ENCODE measurements at regions not wholly inside any gene's neighbourhood (a gene's known extent, or its start where the extent isn't known, plus 50 kb on each side); places are given as distances from the start of the nearest gene placed in this dataset.
"Not testable (repeated sequence)": the region's sequence is repeated elsewhere in the genome, so short reads cannot be mapped to it uniquely, and the experiment has no call there.

DNA sequence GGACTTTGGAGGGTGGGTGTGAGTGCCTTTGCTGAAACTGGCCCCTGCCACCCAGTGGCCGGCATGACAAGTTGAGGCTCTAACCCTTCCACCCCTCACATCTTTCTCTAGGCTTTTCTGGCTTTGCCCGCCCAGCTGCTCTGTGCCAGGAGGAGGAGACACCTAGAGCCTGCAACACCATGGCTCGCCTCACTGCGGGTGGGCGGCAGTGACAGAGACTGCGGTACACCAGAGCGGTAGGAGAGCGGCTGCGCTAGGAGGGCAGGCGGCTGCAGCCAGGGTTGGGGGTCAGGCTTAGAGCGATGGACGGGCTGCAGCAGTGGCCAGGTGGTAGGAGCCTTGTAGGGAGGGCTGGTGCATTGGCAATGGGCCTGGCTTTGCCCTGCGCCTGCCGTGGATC lies 1556.9 kb downstream of the RPIA start:
- H3K4me3 Mint-ChIP-seq; H3K27me3 Mint-ChIP-seq; H3K9me3 Mint-ChIP-seq; H3K27ac Mint-ChIP-seq; H3K36me3 Mint-ChIP-seq (ENCODE audit: low read depth); H3K4me1 Mint-ChIP-seq (ENCODE audit: low read depth): not testable (repeated sequence)

- not testable (repeated sequence) for H3K27ac Mint-ChIP-seq, H3K27me3 Mint-ChIP-seq
Observed at GRCh38 chr2:90250350-90250749, 1558.9 kb downstream of the RPIA start.

DNA sequence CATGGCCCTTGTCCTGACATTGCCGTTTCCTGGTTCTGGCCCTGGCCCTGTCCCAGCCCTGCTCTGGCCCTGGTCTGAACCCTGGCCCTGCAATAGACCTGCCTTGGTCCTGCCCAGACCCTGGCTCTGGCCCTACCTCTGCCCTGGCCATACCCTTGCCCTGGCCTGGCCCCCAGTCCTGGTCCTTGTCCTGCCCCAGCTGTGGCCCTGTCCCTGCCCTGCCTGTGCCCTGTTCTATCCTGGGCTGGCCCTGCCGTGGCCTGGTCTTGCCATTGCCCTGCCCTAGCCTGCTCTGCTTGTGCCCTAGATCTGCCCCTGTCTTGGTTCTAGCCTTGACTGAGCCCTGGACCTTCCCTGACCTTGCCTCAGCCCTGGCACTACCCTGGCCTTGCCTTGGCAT lies 1560.1 kb downstream of the RPIA start:
- H3K36me3 Mint-ChIP-seq (ENCODE audit: low read depth); H3K27ac Mint-ChIP-seq; H3K4me1 Mint-ChIP-seq (ENCODE audit: low read depth); H3K27me3 Mint-ChIP-seq; H3K4me3 Mint-ChIP-seq: not testable (repeated sequence)
- peaks cover 11% of the 10 kb centered on the region for H3K9me3 Mint-ChIP-seq

More at GRCh38 chr2:90250350-90250749, 1558.9 kb downstream of the RPIA start:
- H3K4me1 Mint-ChIP-seq (ENCODE audit: low read depth); H3K4me3 Mint-ChIP-seq; H3K36me3 Mint-ChIP-seq (ENCODE audit: low read depth); H3K9me3 Mint-ChIP-seq: not testable (repeated sequence)

DNA sequence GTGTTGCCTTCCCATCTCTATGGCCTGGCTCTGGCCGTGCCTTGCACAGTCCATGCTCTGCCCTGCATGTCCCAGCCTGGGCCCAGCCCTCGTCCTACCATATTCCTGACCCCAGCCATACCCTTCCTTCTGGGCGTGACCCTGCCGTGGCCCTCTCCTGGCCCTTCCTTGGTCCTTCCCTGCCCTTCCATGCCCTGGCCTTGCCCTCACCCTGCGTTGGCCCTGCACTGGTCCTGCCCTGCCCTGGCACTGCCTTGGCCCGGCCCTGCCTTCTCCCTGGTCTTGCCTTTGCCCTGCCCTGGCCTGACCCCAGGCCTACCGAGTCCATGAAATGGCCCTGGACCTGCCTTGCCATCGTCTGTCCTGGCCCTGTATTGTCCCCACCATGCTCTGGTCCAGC lies 1561.8 kb downstream of the RPIA start:
- peaks cover 28% of the 10 kb centered on the region for H3K9me3 Mint-ChIP-seq
- H3K4me3 Mint-ChIP-seq; H3K27ac Mint-ChIP-seq; H3K27me3 Mint-ChIP-seq; H3K4me1 Mint-ChIP-seq (ENCODE audit: low read depth); H3K36me3 Mint-ChIP-seq (ENCODE audit: low read depth): not testable (repeated sequence)

DNA sequence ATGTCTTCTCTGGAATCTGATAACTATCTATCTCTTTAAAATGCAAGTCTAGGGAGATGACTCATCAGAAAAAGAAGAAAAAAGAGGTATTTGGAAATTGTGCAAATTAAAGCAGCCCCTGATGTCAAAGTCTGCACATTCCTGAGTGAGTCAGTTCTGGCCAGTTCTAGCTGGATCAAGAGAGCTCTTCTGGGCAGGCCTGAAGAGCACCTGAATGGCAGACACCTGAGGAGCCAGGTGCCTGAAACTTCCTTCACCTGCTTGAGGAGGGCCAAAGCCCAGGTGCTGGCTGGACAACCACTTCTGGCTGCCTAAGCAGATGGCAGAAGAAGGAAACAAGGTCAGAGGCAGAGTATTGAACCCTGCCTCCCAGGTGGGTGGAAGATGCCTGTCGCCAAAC lies 1575.4 kb downstream of the RPIA start:
- not testable (repeated sequence) for H3K36me3 Mint-ChIP-seq (ENCODE audit: low read depth); H3K27me3 Mint-ChIP-seq; H3K27ac Mint-ChIP-seq; H3K9me3 Mint-ChIP-seq; H3K4me1 Mint-ChIP-seq (ENCODE audit: low read depth); H3K4me3 Mint-ChIP-seq

GRCh38 chr2:90287751-90288150 lies 1596.3 kb downstream of the RPIA start:
- H3K27ac Mint-ChIP-seq; H3K9me3 Mint-ChIP-seq; H3K36me3 Mint-ChIP-seq (ENCODE audit: low read depth); H3K4me3 Mint-ChIP-seq; H3K4me1 Mint-ChIP-seq (ENCODE audit: low read depth); H3K27me3 Mint-ChIP-seq: not testable (repeated sequence)

GRCh38 chr2:90288396-90288795 lies 1596.9 kb downstream of the RPIA start:
- H3K4me1 Mint-ChIP-seq (ENCODE audit: low read depth); H3K36me3 Mint-ChIP-seq (ENCODE audit: low read depth); H3K4me3 Mint-ChIP-seq; H3K9me3 Mint-ChIP-seq; H3K27me3 Mint-ChIP-seq; H3K27ac Mint-ChIP-seq: not testable (repeated sequence)

- H3K27me3 Mint-ChIP-seq; H3K4me1 Mint-ChIP-seq (ENCODE audit: low read depth); H3K36me3 Mint-ChIP-seq (ENCODE audit: low read depth); H3K27ac Mint-ChIP-seq; H3K4me3 Mint-ChIP-seq; H3K9me3 Mint-ChIP-seq: not testable (repeated sequence)
Observed at GRCh38 chr2:90289291-90289980, 1598.0 kb downstream of the RPIA start.

DNA sequence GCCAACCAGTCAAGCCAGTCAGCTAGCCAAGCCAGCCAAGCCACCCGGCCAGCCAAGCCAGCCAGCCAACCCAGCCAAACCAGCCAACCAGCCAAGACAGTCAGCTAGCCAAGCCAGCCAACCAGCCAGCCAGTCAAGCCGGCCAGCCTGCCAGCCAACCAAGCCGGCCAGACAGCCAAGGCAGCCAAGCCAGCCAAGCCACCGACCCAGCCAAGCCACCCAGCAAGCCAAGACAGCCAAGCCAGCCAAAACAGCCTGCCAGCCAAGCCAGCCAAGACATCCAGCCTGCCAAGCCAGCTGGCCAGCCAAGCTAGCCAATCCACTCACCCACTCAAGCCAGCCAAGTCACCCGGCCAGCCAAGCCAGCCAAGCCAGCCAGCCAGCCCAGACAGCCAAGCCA lies 1599.2 kb downstream of the RPIA start:
- not testable (repeated sequence) for H3K27ac Mint-ChIP-seq; H3K4me3 Mint-ChIP-seq; H3K36me3 Mint-ChIP-seq (ENCODE audit: low read depth); H3K27me3 Mint-ChIP-seq; H3K4me1 Mint-ChIP-seq (ENCODE audit: low read depth); H3K9me3 Mint-ChIP-seq

GRCh38 chr2:90291168-90291883 lies 1599.9 kb downstream of the RPIA start:
- H3K27ac Mint-ChIP-seq; H3K4me1 Mint-ChIP-seq (ENCODE audit: low read depth); H3K27me3 Mint-ChIP-seq; H3K4me3 Mint-ChIP-seq; H3K9me3 Mint-ChIP-seq; H3K36me3 Mint-ChIP-seq (ENCODE audit: low read depth): not testable (repeated sequence)

GRCh38 chr2:90291934-90292333 lies 1600.5 kb downstream of the RPIA start:
- not testable (repeated sequence) for H3K36me3 Mint-ChIP-seq (ENCODE audit: low read depth); H3K27me3 Mint-ChIP-seq; H3K27ac Mint-ChIP-seq; H3K9me3 Mint-ChIP-seq; H3K4me1 Mint-ChIP-seq (ENCODE audit: low read depth); H3K4me3 Mint-ChIP-seq

- H3K4me3 Mint-ChIP-seq; H3K9me3 Mint-ChIP-seq; H3K36me3 Mint-ChIP-seq (ENCODE audit: low read depth); H3K27ac Mint-ChIP-seq; H3K4me1 Mint-ChIP-seq (ENCODE audit: low read depth); H3K27me3 Mint-ChIP-seq: not testable (repeated sequence)
Observed at GRCh38 chr2:90292451-90292850, 1601.0 kb downstream of the RPIA start.

- not testable (repeated sequence) for H3K9me3 Mint-ChIP-seq; H3K36me3 Mint-ChIP-seq (ENCODE audit: low read depth); H3K27ac Mint-ChIP-seq; H3K4me3 Mint-ChIP-seq; H3K27me3 Mint-ChIP-seq; H3K4me1 Mint-ChIP-seq (ENCODE audit: low read depth)
Observed at GRCh38 chr2:90293224-90293623, 1601.8 kb downstream of the RPIA start.

DNA sequence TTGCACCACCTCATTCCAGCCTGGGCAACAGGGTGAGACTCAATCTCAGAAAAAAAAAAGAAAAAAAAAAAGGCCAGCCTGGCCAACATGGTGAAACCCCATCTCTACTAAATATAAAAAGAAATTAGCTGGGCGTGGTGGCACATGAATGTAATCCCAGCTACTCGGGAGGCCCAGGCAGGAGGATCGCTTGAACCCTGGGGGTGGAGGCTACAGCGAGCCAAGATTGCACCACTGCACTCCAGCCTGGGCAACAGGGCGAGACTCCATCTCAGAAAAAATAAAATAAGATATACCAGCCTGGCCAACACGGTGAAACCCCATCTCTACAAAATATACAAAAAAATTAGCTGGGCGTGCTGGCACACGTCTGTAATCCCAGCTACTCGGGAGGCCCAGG lies 1602.3 kb downstream of the RPIA start:
- H3K9me3 Mint-ChIP-seq; H3K4me3 Mint-ChIP-seq; H3K4me1 Mint-ChIP-seq (ENCODE audit: low read depth); H3K36me3 Mint-ChIP-seq (ENCODE audit: low read depth); H3K27ac Mint-ChIP-seq; H3K27me3 Mint-ChIP-seq: not testable (repeated sequence)

- H3K4me1 Mint-ChIP-seq (ENCODE audit: low read depth); H3K9me3 Mint-ChIP-seq; H3K27ac Mint-ChIP-seq; H3K27me3 Mint-ChIP-seq; H3K4me3 Mint-ChIP-seq; H3K36me3 Mint-ChIP-seq (ENCODE audit: low read depth): not testable (repeated sequence)
Observed at GRCh38 chr2:90295036-90295750, 1603.7 kb downstream of the RPIA start.

GRCh38 chr2:90296484-90296777 lies 1605.0 kb downstream of the RPIA start:
- not testable (repeated sequence) for H3K9me3 Mint-ChIP-seq; H3K27me3 Mint-ChIP-seq; H3K36me3 Mint-ChIP-seq (ENCODE audit: low read depth); H3K27ac Mint-ChIP-seq; H3K4me3 Mint-ChIP-seq; H3K4me1 Mint-ChIP-seq (ENCODE audit: low read depth)
